ENCODE measurements at regions not wholly inside any gene's neighbourhood (a gene's known extent, or its start where the extent isn't known, plus 50 kb on each side); places are given as distances from the start of the nearest gene placed in this dataset.

- H3K9me3 ChIP-seq (ENCODE audit: insufficient read depth, low read length, severe bottlenecking), result no peaks in the 10 kb centered on the region
- H3K9ac ChIP-seq (ENCODE audit: low read depth, low read length), result no peak overlapping the region
- H2AFZ ChIP-seq (ENCODE audit: low read depth, low read length), result no peak overlapping the region
- no peak overlapping the region for H3K4me3 ChIP-seq (ENCODE audit: low read depth in 1 of 2, low read length in 2 of 2)
- no peak for DNase-seq
- H3K27me3 ChIP-seq (ENCODE audit: insufficient read depth, low read length, poor library complexity), result no peaks in the 10 kb centered on the region
- H4K20me1 ChIP-seq (ENCODE audit: insufficient read depth, low read length), result no peaks in the 10 kb centered on the region
- TF ChIP-seq CTCF (IDR thresholded peaks at IDR 0.05; ENCODE audit: borderline replicate concordance, extremely low read depth, low read length, poor library complexity, severe bottlenecking) (no peak), EZH2 (IDR thresholded peaks at IDR 0.05; ENCODE audit: borderline replicate concordance, low read depth, low read length, severe bottlenecking) (no peak)
- H3K36me3 ChIP-seq (ENCODE audit: insufficient read depth, low read length), result no peaks in the 10 kb centered on the region
- H3K79me2 ChIP-seq (ENCODE audit: insufficient read depth, low read length), result no peaks in the 10 kb centered on the region
- H3K27ac ChIP-seq (ENCODE audit: low read length), result no peak overlapping the region
- H3K4me2 ChIP-seq (ENCODE audit: insufficient read depth, low read length), result no peak overlapping the region
- no peak for ATAC-seq (ENCODE audit: insufficient read depth, low read depth)
- H3K4me1 ChIP-seq (ENCODE audit: insufficient read depth, low read length), result no peaks in the 10 kb centered on the region
Measured at GRCh38 chr9:38138276-38138675, 69.2 kb upstream of the SHB start.

- DNase-seq (no peak), ATAC-seq (ENCODE audit: insufficient read depth, low read depth) (no peak)
- Histone ChIP-seq H3K79me2 (ENCODE audit: insufficient read depth, low read length) (no peaks in the 10 kb centered on the region), H3K4me1 (ENCODE audit: insufficient read depth, low read length) (no peaks in the 10 kb centered on the region), H2AFZ (ENCODE audit: low read depth, low read length) (no peak overlapping the region), H3K9ac (ENCODE audit: low read depth, low read length) (no peak overlapping the region), H3K36me3 (ENCODE audit: insufficient read depth, low read length) (no peaks in the 10 kb centered on the region), H4K20me1 (ENCODE audit: insufficient read depth, low read length) (no peaks in the 10 kb centered on the region), H3K27ac (ENCODE audit: low read length) (no peak overlapping the region), H3K27me3 (ENCODE audit: insufficient read depth, low read length, poor library complexity) (no peaks in the 10 kb centered on the region), H3K4me3 (ENCODE audit: low read depth in 1 of 2, low read length in 2 of 2) (no peak overlapping the region), H3K9me3 (ENCODE audit: insufficient read depth, low read length, severe bottlenecking) (no peaks in the 10 kb centered on the region), H3K4me2 (ENCODE audit: insufficient read depth, low read length) (no peak overlapping the region)
- TF ChIP-seq EZH2 (IDR thresholded peaks at IDR 0.05; ENCODE audit: borderline replicate concordance, low read depth, low read length, severe bottlenecking), result no peak
- no peak for TF ChIP-seq CTCF (IDR thresholded peaks at IDR 0.05; ENCODE audit: borderline replicate concordance, extremely low read depth, low read length, poor library complexity, severe bottlenecking)
Measured at GRCh38 chr9:38137342-38137741, 68.3 kb upstream of the SHB start.

GRCh38 chr9:38136386-38136785 lies 67.4 kb upstream of the SHB start:
- Histone ChIP-seq H3K9ac (ENCODE audit: low read depth, low read length) (no peak overlapping the region), H3K9me3 (ENCODE audit: insufficient read depth, low read length, severe bottlenecking) (no peaks in the 10 kb centered on the region), H3K36me3 (ENCODE audit: insufficient read depth, low read length) (no peaks in the 10 kb centered on the region), H3K27ac (ENCODE audit: low read length) (no peak overlapping the region), H2AFZ (ENCODE audit: low read depth, low read length) (no peak overlapping the region), H3K79me2 (ENCODE audit: insufficient read depth, low read length) (no peaks in the 10 kb centered on the region), H3K4me3 (ENCODE audit: low read depth in 1 of 2, low read length in 2 of 2) (no peak overlapping the region), H3K4me2 (ENCODE audit: insufficient read depth, low read length) (no peak overlapping the region), H3K4me1 (ENCODE audit: insufficient read depth, low read length) (no peaks in the 10 kb centered on the region), H4K20me1 (ENCODE audit: insufficient read depth, low read length) (no peaks in the 10 kb centered on the region), H3K27me3 (ENCODE audit: insufficient read depth, low read length, poor library complexity) (no peaks in the 10 kb centered on the region)
- DNase-seq (no peak), ATAC-seq (ENCODE audit: insufficient read depth, low read depth) (no peak)
- TF ChIP-seq CTCF (IDR thresholded peaks at IDR 0.05; ENCODE audit: borderline replicate concordance, extremely low read depth, low read length, poor library complexity, severe bottlenecking), result no peak
- TF ChIP-seq EZH2 (IDR thresholded peaks at IDR 0.05; ENCODE audit: borderline replicate concordance, low read depth, low read length, severe bottlenecking), result no peak

Measured in DND-41 (cell line).